WI38 (cell line): ENCODE measurements at regions not wholly inside any gene's neighbourhood (a gene's known extent, or its start where the extent isn't known, plus 50 kb on each side); places are given as distances from the start of the nearest gene placed in this dataset.

Source experiments
- H3K4me3 ChIP-seq: 2 replicates; pipeline ENCODE4 v1.5.1; 2011; ENCODE audit warnings: low read depth, mild to moderate bottlenecking, control low read depth, low read length
- CTCF ChIP-seq: IDR thresholded peaks from 2 replicates; pipeline ENCODE4 v1.5.1; 2012; ENCODE audit warnings: low read depth, mild to moderate bottlenecking, control low read depth, low read length

- H3K4me3 ChIP-seq, result no peak overlapping the region
- TF ChIP-seq CTCF, result no peak
These were observed 262.4 kb upstream of the PKDCC start for GRCh38 chr2:41785251-41786022.

- TF ChIP-seq CTCF, result no peak
- no peak overlapping the region for H3K4me3 ChIP-seq
These were observed 256.3 kb upstream of the PKDCC start for GRCh38 chr2:41791523-41791922.

GRCh38 chr2:41803361-41803760, 244.5 kb upstream of the PKDCC start:
- TF ChIP-seq CTCF, result no peak
- no peak overlapping the region for H3K4me3 ChIP-seq

- no peak overlapping the region for H3K4me3 ChIP-seq
- no peak for TF ChIP-seq CTCF
These were observed 241.5 kb upstream of the PKDCC start for GRCh38 chr2:41806286-41806685.

GRCh38 chr2:41821167-41821566, 226.7 kb upstream of the PKDCC start:
- no peak overlapping the region for H3K4me3 ChIP-seq
- TF ChIP-seq CTCF, result no peak

GRCh38 chr2:41826921-41827320, 220.9 kb upstream of the PKDCC start:
- TF ChIP-seq CTCF, result no peak
- H3K4me3 ChIP-seq, result no peak overlapping the region

GRCh38 chr2:41827354-41827971, 220.4 kb upstream of the PKDCC start:
- TF ChIP-seq CTCF, result no peak
- no peak overlapping the region for H3K4me3 ChIP-seq
